Kidney epithelial cell (primary cell): ENCODE measurements at regions not wholly inside any gene's neighbourhood (a gene's known extent, or its start where the extent isn't known, plus 50 kb on each side); places are given as distances from the start of the nearest gene placed in this dataset.

Experiments used
- DNase-seq: peaks from one replicate; pipeline ENCODE4 v3.0.0-alpha.2; 2010; ENCODE audit warnings: low read depth
- H3K27me3 ChIP-seq: 2 replicates; pipeline ENCODE4 v1.6.0; 2011; ENCODE audit warnings: low read length; ENCODE audit not compliant: control insufficient read depth, insufficient read depth
- H3K36me3 ChIP-seq: 2 replicates; pipeline ENCODE4 v1.5.1; 2011; ENCODE audit warnings: low read length; ENCODE audit not compliant: control insufficient read depth, insufficient read depth
- H3K4me3 ChIP-seq: 2 replicates; pipeline ENCODE4 v1.5.1; 2011; ENCODE audit warnings: low read depth, mild to moderate bottlenecking, control low read depth, low read length
- CTCF ChIP-seq: IDR thresholded peaks from 2 replicates; pipeline ENCODE4 v1.5.1; 2011; ENCODE audit warnings: mild to moderate bottlenecking, moderate library complexity, low read length, control low read depth, inconsistent platforms; ENCODE audit not compliant: insufficient read depth, poor library complexity, severe bottlenecking

- Histone ChIP-seq H3K36me3 (no peaks in the 10 kb centered on the region), H3K27me3 (peaks cover 5% of the 10 kb centered on the region), H3K4me3 (no peak overlapping the region)
- no peak for TF ChIP-seq CTCF
- no peak for DNase-seq
Measured at GRCh38 chr12:124620606-124621295, 53.3 kb upstream of the NCOR2 start.

- TF ChIP-seq CTCF = no peak
- Histone ChIP-seq H3K27me3 (peaks cover 5% of the 10 kb centered on the region), H3K4me3 (no peak overlapping the region), H3K36me3 (no peaks in the 10 kb centered on the region)
- DNase-seq = no peak
Measured at GRCh38 chr12:124618291-124618902, 51.0 kb upstream of the NCOR2 start.

- no peak overlapping the region for H3K4me3 ChIP-seq
- no peak for TF ChIP-seq CTCF
- peaks cover 5% of the 10 kb centered on the region for H3K27me3 ChIP-seq
Measured at GRCh38 chr12:124617615-124618014, 50.2 kb upstream of the NCOR2 start.

More at GRCh38 chr12:124617615-124618014, 50.2 kb upstream of the NCOR2 start:
- no peaks in the 10 kb centered on the region for H3K36me3 ChIP-seq
- no peak for DNase-seq
